Tibial artery (tissue), 4 donors: ENCODE measurements at regions not wholly inside any gene's neighbourhood (a gene's known extent, or its start where the extent isn't known, plus 50 kb on each side); places are given as distances from the start of the nearest gene placed in this dataset.

Source experiments
- DNase-seq, 2 donors: peaks; one replicate each; pipeline ENCODE4 v3.0.0-alpha.2; 2019
- H3K27ac ChIP-seq, 2 donors: fragments of 200-600 bp; sonication (generic) in 1 of 2; 1 replicate in 1 of 2; 2 replicates in 1 of 2; pipeline ENCODE4 v1.5.1; 2018 to 2019; ENCODE audit warnings: mild to moderate bottlenecking in 1 of 2
- H3K27me3 ChIP-seq, 2 donors: fragments of 200-600 bp; sonication (generic) in 1 of 2; one replicate each; pipeline versions ENCODE4 v1.5.1 to v1.6.0; 2016 to 2019
- H3K36me3 ChIP-seq, 3 donors: fragments of 200-600 bp; sonication (generic) in 2 of 3; one replicate each; pipeline ENCODE4 v1.5.1; 2016 to 2019; ENCODE audit warnings: mild to moderate bottlenecking in 2 of 3
- H3K4me1 ChIP-seq, 4 donors: fragments of 200-600 bp; sonication (generic) in 2 of 4; 1 replicate in 3 of 4; 2 replicates in 1 of 4; pipeline ENCODE4 v1.5.1; 2016 to 2019
- H3K4me3 ChIP-seq, 2 donors: fragments of 200-600 bp; sonication (generic) in 1 of 2; 1 replicate in 1 of 2; 2 replicates in 1 of 2; pipeline ENCODE4 v1.5.1; 2018 to 2019; ENCODE audit warnings: mild to moderate bottlenecking in 2 of 2
- H3K9me3 ChIP-seq, 3 donors: fragments of 200-600 bp; sonication (generic) in 1 of 3; one replicate each; pipeline ENCODE4 v1.5.1; 2016 to 2019
- intact Hi-C: fragments of 100-400 bp; cut with DNase I; formaldehyde crosslinking; loops from one replicate; pipeline ENCODE4 v1.15.0; 2023; ENCODE audit warnings: low total_unique reads
- TF ChIP-seq, protein P1 (sequence below), 2 experiments: fragments of 200-600 bp in 1 of 2; fragments of 450-650 bp in 1 of 2; IDR thresholded peaks; one replicate each; pipeline ENCODE4 v1.5.1; 2017 to 2019; ENCODE audit warnings: antibody characterized with exemption in 2 of 2, mild to moderate bottlenecking in 1 of 2, moderate library complexity in 1 of 2

DNA sequence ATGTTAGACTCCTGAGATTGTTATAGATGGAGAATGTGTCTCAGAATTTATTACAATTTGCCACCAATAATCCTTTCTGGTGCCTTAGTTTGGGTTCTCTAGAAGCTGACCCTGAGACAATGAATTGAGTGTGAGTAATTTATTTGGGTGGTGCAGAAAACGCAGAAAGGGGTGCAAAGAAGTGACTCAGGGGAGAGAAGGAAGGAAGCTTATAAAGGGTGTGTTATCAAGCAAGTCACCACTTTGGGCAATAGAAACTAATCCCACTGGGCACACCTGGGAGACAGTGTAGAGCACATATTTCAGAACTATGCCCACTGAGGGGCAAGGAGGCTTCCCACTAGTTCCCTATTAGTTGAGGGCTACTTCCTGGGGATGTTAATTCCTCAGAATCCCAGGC is 320.6 kb downstream of the MID1IP1 start:
- no peaks in the 10 kb centered on the region for H3K9me3 ChIP-seq
- H3K27ac ChIP-seq: no peak overlapping the region
- H3K4me3 ChIP-seq: no peak overlapping the region
- H3K27me3 ChIP-seq: no peaks in the 10 kb centered on the region
- no peaks in the 10 kb centered on the region for H3K36me3 ChIP-seq
- DNase-seq: no peak
- no peaks in the 10 kb centered on the region for H3K4me1 ChIP-seq
- TF ChIP-seq, protein P1, sequence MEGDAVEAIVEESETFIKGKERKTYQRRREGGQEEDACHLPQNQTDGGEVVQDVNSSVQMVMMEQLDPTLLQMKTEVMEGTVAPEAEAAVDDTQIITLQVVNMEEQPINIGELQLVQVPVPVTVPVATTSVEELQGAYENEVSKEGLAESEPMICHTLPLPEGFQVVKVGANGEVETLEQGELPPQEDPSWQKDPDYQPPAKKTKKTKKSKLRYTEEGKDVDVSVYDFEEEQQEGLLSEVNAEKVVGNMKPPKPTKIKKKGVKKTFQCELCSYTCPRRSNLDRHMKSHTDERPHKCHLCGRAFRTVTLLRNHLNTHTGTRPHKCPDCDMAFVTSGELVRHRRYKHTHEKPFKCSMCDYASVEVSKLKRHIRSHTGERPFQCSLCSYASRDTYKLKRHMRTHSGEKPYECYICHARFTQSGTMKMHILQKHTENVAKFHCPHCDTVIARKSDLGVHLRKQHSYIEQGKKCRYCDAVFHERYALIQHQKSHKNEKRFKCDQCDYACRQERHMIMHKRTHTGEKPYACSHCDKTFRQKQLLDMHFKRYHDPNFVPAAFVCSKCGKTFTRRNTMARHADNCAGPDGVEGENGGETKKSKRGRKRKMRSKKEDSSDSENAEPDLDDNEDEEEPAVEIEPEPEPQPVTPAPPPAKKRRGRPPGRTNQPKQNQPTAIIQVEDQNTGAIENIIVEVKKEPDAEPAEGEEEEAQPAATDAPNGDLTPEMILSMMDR (IDR thresholded peaks at IDR 0.05): no peak
- intact Hi-C loops: loop anchor here (1.0 kb wide), 1 partner anchor 28 kb away; no protein-coding TSS in a partner anchor

DNA sequence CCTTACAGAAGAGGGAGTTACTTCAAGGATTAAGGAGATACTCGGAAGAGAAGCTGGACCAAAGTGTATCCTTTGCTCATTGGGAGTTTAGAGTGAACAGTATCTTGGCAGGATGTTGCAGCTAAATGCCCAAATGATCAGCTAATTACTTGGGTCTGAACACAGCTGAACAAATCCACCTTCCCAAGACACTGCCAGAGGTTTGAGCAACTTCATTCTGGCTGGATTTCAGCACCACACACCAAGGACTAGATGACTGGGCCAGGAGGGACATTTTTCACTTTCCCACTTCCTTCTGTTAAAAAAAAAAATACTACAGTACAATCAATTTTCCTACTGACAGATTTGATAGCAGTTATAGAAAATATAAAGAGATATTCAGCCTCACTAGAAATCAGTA is 324.6 kb downstream of the MID1IP1 start:
- DNase-seq: peak in 1 of 2 donors; percentile 20
- TF ChIP-seq, protein P1 (IDR thresholded peaks at IDR 0.05): no peak
- no peak overlapping the region for H3K4me3 ChIP-seq
- intact Hi-C loops: no loop called here
- no peaks in the 10 kb centered on the region for H3K36me3 ChIP-seq
- H3K9me3 ChIP-seq: no peaks in the 10 kb centered on the region
- H3K27me3 ChIP-seq: no peaks in the 10 kb centered on the region
- no peaks in the 10 kb centered on the region for H3K4me1 ChIP-seq
- no peak overlapping the region for H3K27ac ChIP-seq

DNA sequence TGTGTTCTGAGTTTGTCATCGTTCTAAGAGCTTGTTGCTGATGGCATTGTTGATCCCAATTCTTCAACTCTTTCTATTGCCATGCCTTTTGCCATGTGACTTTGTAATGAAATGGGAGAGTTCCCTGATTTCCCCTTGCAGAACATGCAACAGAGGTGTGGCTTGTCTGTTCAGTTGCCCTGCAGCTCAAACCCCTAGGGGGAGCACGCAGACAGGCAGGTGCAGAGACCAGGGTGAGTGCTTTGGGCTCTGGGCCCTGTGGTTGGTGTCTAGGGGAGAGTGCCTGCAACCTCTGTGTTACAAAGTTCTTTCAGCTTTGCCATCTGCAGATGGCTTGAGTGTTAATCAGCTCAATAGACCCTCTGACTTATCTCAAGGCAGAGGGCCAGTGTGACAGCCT is 332.7 kb downstream of the MID1IP1 start:
- H3K4me3 ChIP-seq: no peak overlapping the region
- no peaks in the 10 kb centered on the region for H3K27me3 ChIP-seq
- intact Hi-C loops: no loop called here
- H3K4me1 ChIP-seq: peaks cover 0 to 22% (median 0%) of the 10 kb centered on the region in 4 donors
- no peaks in the 10 kb centered on the region for H3K36me3 ChIP-seq
- H3K9me3 ChIP-seq: no peaks in the 10 kb centered on the region
- DNase-seq: no peak
- TF ChIP-seq, protein P1 (IDR thresholded peaks at IDR 0.05): no peak
- H3K27ac ChIP-seq: no peak overlapping the region

DNA sequence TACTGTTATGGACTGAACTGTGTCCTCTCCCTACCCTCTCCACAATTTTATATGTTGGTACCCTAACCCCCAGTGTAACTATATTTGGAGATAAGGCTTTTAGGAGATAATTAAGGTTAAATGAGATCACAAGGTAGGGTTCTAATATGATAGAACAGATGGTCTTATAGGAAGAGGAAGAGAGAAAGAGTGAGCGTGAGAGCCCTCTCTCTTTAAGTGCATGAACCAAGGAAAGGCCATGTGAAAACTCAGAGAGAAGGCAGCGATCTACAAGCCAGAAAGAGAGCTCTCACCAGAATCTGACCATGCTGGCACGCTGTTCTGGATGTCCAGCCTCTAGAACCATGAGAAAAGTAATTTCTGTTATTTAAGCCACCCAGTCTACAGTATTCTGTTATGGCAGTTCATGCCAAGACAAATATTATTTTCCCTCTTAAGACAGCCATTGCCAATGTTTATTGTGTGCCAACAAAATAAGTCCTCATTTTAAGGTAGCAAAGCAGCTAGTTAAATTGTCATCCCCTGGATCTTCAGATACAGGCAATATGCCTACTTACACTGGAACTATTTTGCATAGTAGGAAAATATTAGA is 336.2 kb downstream of the MID1IP1 start:
- no peak overlapping the region for H3K4me3 ChIP-seq
- H3K27ac ChIP-seq: no peak overlapping the region
- H3K4me1 ChIP-seq: peaks cover 0 to 22% (median 0%) of the 10 kb centered on the region in 4 donors
- intact Hi-C loops: no loop called here
- no peaks in the 10 kb centered on the region for H3K27me3 ChIP-seq
- TF ChIP-seq, protein P1 (IDR thresholded peaks at IDR 0.05): no peak
- H3K9me3 ChIP-seq: no peaks in the 10 kb centered on the region
- DNase-seq: no peak
- no peaks in the 10 kb centered on the region for H3K36me3 ChIP-seq

DNA sequence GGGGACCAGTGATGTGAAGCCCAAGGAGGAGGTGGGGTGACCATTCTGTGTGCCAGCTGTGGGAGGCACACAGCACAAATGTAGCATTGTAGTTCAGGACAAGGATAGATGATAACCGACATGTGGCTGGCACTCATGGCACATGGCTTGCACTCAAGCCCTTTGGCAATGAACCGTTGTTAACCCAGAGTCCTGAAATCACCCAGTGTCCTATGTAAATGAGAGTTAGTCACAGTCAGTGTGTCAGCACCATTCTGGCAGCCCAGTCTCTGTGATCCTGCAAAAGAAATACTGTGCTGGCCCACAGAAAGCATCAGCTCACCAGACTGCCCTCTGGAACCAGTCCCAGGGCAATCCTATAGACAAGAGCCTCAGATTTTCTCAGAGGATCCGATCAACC is 339.3 kb downstream of the MID1IP1 start:
- peaks cover 0 to 22% (median 0%) of the 10 kb centered on the region in 4 donors for H3K4me1 ChIP-seq
- no peaks in the 10 kb centered on the region for H3K36me3 ChIP-seq
- DNase-seq: no peak
- no peaks in the 10 kb centered on the region for H3K27me3 ChIP-seq
- TF ChIP-seq, protein P1 (IDR thresholded peaks at IDR 0.05): no peak
- H3K4me3 ChIP-seq: no peak overlapping the region
- no peaks in the 10 kb centered on the region for H3K9me3 ChIP-seq
- intact Hi-C loops: loop anchor here (10.0 kb wide), 1 partner anchor 386 kb away; no protein-coding TSS in a partner anchor
- H3K27ac ChIP-seq: no peak overlapping the region
